H1 (cell line): ENCODE measurements at regions not wholly inside any gene's neighbourhood (a gene's known extent, or its start where the extent isn't known, plus 50 kb on each side); places are given as distances from the start of the nearest gene placed in this dataset.

ENCODE experiments used
- CEBPB ChIP-seq: IDR thresholded peaks from 2 replicates; pipeline ENCODE4 v1.6.1; 2012; ENCODE audit warnings: low read depth, low read length
- GABPA ChIP-seq: IDR thresholded peaks from 2 replicates; pipeline ENCODE4 v1.6.1; 2011; ENCODE audit warnings: mild to moderate bottlenecking, low read length, moderate library complexity, borderline replicate concordance; ENCODE audit not compliant: insufficient read depth
- GTF2F1 ChIP-seq: IDR thresholded peaks from 2 replicates; pipeline ENCODE4 v1.6.1; 2012; ENCODE audit warnings: low read depth, low read length, improper control_type of control experiment, borderline replicate concordance
- HDAC2 ChIP-seq, 2 experiments: fragments of 300-600 bp in 1 of 2; sonication (generic) in 1 of 2; IDR thresholded peaks; 2 replicates each; pipeline ENCODE4 v1.6.1; 2011 to 2012; ENCODE audit warnings: low read depth in 2 of 2, low read length in 2 of 2, mild to moderate bottlenecking in 2 of 2, moderate library complexity in 2 of 2, borderline replicate concordance in 1 of 2, inconsistent platforms in 1 of 2
- JUN ChIP-seq: IDR thresholded peaks from 2 replicates; pipeline ENCODE4 v1.6.1; 2011; ENCODE audit warnings: low read depth, mild to moderate bottlenecking, improper control_type of control experiment, low read length
- POLR2A ChIP-seq, 2 experiments: IDR thresholded peaks; 1 replicate in 1 of 2; 2 replicates in 1 of 2; pipeline ENCODE4 v1.6.1; 2011; ENCODE audit warnings: low read depth in 2 of 2, low read length in 2 of 2, mild to moderate bottlenecking in 2 of 2; ENCODE audit errors: control extremely low read depth in 1 of 2
- SAP30 ChIP-seq: fragments of 300-600 bp; sonication (generic); IDR thresholded peaks from 2 replicates; pipeline ENCODE4 v1.7.1; 2012; ENCODE audit warnings: low read length, moderate library complexity, mild to moderate bottlenecking, inconsistent platforms; ENCODE audit not compliant: insufficient read depth, insufficient replicate concordance
- YY1 ChIP-seq: IDR thresholded peaks from 2 replicates; pipeline ENCODE4 v1.6.1; 2011; ENCODE audit warnings: low read depth, mild to moderate bottlenecking, low read length
- ZNF274 ChIP-seq: IDR thresholded peaks from 2 replicates; pipeline ENCODE4 v1.7.0; 2012; ENCODE audit warnings: low read length, borderline replicate concordance; ENCODE audit errors: extremely low read depth
- TF ChIP-seq, protein P1 (sequence below), 3 experiments: IDR thresholded peaks; 1 replicate in 2 of 3; 2 replicates in 1 of 3; pipeline versions ENCODE4 v1.5.1 to v1.6.1; 2011; ENCODE audit warnings: low read length in 3 of 3, mild to moderate bottlenecking in 3 of 3, inconsistent platforms in 2 of 3, low read depth in 1 of 3, moderate library complexity in 1 of 3; ENCODE audit not compliant: insufficient read depth in 1 of 3; ENCODE audit errors: control extremely low read depth in 1 of 3
- TF ChIP-seq, protein P2 (sequence below): IDR thresholded peaks from 2 replicates; pipeline ENCODE4 v1.6.1; 2012; ENCODE audit warnings: inconsistent platforms

DNA sequence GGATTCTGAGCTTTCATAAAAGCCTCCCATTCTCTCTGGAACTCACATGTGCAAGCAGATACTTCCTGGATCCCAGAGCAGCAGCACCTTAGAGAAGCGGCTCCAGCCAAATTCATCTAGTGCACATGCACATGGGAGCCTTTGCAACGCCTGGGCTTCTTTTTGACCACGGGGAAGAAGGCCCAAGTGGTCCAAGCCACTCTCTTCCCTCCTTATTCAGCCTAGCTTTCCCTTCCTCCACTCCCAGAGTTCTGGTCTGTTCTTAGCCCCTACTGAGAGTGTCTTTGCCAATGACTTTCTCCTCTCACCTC is 118.7 kb downstream of the ZNF365 start:
- TF ChIP-seq, protein P1, sequence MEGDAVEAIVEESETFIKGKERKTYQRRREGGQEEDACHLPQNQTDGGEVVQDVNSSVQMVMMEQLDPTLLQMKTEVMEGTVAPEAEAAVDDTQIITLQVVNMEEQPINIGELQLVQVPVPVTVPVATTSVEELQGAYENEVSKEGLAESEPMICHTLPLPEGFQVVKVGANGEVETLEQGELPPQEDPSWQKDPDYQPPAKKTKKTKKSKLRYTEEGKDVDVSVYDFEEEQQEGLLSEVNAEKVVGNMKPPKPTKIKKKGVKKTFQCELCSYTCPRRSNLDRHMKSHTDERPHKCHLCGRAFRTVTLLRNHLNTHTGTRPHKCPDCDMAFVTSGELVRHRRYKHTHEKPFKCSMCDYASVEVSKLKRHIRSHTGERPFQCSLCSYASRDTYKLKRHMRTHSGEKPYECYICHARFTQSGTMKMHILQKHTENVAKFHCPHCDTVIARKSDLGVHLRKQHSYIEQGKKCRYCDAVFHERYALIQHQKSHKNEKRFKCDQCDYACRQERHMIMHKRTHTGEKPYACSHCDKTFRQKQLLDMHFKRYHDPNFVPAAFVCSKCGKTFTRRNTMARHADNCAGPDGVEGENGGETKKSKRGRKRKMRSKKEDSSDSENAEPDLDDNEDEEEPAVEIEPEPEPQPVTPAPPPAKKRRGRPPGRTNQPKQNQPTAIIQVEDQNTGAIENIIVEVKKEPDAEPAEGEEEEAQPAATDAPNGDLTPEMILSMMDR (IDR thresholded peaks at IDR 0.05; ENCODE audit: control extremely low read depth in 1 of 3, insufficient read depth in 1 of 3, low read depth in 1 of 3, low read length in 3 of 3) = no peak
- TF ChIP-seq POLR2A (IDR thresholded peaks at IDR 0.05; ENCODE audit: control extremely low read depth in 1 of 2, low read depth in 2 of 2, low read length in 2 of 2) = no peak
- TF ChIP-seq GABPA = no peak
- no peak for TF ChIP-seq JUN
- TF ChIP-seq HDAC2 (IDR thresholded peaks at IDR 0.05; ENCODE audit: borderline replicate concordance in 1 of 2, low read depth in 2 of 2, low read length in 2 of 2) = no peak
- no peak for TF ChIP-seq CEBPB
- no peak for TF ChIP-seq ZNF274
- no peak for TF ChIP-seq SAP30
- TF ChIP-seq, protein P2, sequence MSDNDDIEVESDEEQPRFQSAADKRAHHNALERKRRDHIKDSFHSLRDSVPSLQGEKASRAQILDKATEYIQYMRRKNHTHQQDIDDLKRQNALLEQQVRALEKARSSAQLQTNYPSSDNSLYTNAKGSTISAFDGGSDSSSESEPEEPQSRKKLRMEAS = no peak
- TF ChIP-seq GTF2F1 = no peak
- no peak for TF ChIP-seq YY1
